Activated T-helper 1 cell treated with Interleukin-2 at 50 U/mL for 16 hours (primary cell): ENCODE measurements at regions not wholly inside any gene's neighbourhood (a gene's known extent, or its start where the extent isn't known, plus 50 kb on each side); places are given as distances from the start of the nearest gene placed in this dataset.
"Not testable (repeated sequence)": the region's sequence is repeated elsewhere in the genome, so short reads cannot be mapped to it uniquely, and the experiment has no call there.

Experiments
- DNase-seq: peaks from one replicate; pipeline ENCODE4 v3.0.0-alpha.2; 2020; ENCODE audit warnings: low read depth

DNA sequence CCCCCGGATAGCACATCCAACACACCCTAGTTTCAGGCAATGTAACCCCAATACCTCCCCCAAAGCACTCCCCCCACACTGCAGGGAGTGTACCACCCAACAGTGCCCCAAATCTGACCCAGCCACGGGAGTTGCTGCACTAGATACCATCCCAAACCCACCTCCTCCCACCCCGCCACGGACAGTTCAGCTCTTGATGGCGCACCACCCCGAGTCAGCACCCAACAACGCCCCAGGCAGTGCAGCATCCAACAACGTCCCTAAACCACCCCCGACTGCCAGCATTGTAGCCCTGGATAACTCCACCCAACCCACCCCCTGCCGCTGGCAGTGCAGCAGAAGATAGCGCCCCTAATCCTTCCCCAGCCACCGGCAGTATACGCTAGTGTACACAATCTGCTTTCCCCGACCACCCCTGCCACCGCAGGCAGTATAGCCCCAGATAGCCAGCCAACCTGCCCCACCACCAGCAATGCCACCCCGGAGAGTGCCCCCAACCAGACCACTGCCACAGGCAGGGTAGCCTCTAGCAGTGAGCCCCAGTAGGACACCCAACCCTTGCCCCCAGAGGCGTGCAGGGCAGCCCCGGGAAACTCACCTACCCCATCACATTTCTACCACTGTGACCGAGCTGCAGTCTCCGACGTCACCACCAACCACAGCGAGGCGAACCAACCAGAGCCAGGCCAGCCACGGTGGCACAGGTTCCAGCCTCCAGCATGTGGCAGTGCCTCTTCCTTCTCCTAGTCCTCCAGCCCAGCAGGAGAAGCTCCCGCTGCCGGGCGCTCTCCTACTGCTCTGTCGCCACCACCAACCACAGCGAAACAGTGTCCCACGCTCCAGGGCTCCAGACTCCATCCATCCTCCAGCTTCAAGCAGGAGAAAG, 178.1 kb downstream of the POTEB3 start:
- no peak for DNase-seq

DNA sequence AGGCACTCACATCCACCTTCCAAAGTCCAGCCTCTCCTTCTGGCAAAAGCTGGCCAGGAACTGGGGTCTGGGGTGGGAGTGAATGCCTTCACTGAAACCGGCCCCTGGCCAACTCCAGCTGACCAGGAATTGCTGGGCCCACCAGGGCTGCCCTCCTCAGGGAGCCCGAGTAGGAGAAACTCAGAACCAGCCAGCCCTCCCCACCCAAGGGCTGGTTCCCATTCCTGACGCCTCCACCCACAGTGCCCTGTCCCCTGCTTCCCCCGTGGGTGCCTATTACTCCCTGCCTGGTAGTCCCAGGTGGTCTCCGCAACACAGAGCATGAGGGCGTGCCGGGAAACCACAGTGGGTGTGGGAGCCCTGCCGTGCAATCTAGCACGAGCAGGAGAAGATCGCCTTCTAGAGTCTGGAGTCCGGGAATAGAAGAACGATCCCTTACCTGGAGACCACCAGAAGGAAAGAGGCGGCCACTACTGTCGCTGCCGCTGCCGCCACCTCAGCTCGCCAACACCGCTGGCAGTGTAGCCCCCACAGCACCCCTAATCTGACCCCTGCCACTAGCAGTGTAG, 178.8 kb downstream of the POTEB3 start:
- DNase-seq = no peak

DNA sequence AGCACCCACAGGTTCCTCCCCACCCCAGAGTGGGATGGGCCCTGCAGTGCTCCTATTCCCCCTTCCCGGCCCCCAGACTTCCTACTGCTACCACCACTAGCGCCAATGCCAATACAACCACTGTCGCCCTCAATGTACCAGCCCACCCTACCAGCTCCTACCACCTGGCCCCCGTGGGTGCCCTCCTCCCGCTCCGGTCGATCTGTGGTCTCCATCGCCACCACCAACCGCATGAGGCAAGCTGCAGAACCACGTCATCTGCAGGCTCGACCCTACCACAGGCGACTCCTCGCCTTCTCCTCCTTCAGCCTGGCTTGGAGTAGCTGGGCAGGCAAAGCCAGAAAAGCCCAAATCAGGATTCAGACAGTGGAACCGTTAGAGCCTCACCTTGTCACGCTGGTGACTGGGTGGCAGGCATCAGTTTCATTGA, 179.3 kb downstream of the POTEB3 start:
- DNase-seq = no peak

DNA sequence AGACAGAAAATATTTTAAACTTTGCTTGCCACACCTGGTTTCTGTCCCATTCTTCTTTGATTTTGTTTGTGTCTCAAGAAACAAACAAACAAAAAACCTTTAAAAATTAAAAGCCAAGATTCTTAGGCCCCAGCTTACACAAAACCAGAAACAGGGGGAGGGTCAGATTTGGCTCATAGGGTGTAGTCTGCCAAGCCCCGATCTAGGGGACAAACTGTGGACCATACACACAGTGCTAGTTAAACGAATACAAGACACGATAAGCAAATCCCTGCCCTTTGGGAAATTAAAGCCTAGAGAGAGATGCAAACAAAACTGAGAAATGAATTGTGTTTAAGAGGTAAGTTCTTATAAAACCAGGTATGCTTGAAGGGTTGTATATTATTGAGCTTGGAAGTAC, 181.7 kb downstream of the POTEB3 start:
- not testable (repeated sequence) for DNase-seq

DNA sequence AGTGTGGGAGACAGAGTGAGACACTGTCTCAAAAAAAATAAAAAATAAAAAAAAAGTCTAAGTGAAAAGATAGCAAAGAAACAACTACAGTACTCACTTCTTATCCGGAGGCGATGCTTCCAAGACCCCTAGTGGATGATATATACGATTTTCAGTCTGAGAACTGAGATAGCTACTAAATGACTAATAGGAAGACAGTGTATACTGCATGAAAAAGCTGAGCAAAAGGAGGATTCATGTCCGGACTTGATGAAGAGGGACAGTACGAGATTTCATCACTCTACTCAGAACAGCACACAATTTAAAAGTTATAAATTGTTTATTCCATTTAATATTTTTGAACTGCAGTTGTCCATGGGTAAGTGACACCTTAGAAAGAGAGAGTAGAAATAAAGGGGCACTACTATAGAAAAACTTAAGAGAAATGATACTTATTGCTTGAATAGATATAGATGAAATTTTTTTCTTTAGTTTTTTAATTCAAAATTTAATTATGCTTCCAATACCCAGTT, 190.7 kb downstream of the POTEB3 start:
- DNase-seq = not testable (repeated sequence)
